ENCODE measurements at regions not wholly inside any gene's neighbourhood (a gene's known extent, or its start where the extent isn't known, plus 50 kb on each side); places are given as distances from the start of the nearest gene placed in this dataset.

- H3K4me3 ChIP-seq (ENCODE audit: low read depth, low read length) = no peak overlapping the region
- TF ChIP-seq CTCF (IDR thresholded peaks at IDR 0.05; ENCODE audit: low read depth, low read length, missing control alignments) = no peak
- in situ Hi-C loops (cut with HindIII; ENCODE audit: low sequenced_read_pairs) = no loop called here
- no peak for DNase-seq (ENCODE audit: low read depth)
Measured at GRCh38 chr14:85817430-85817829, 287.5 kb downstream of the FLRT2 start.

GRCh38 chr14:85813040-85813439 is 283.1 kb downstream of the FLRT2 start:
- in situ Hi-C loops (cut with HindIII; ENCODE audit: low sequenced_read_pairs) = no loop called here
- TF ChIP-seq CTCF (IDR thresholded peaks at IDR 0.05; ENCODE audit: low read depth, low read length, missing control alignments) = no peak
- no peak for DNase-seq (ENCODE audit: low read depth)
- no peak overlapping the region for H3K4me3 ChIP-seq (ENCODE audit: low read depth, low read length)

- no peak overlapping the region for H3K4me3 ChIP-seq (ENCODE audit: low read depth, low read length)
- no peak for DNase-seq (ENCODE audit: low read depth)
- no peak for TF ChIP-seq CTCF (IDR thresholded peaks at IDR 0.05; ENCODE audit: low read depth, low read length, missing control alignments)
- in situ Hi-C loops (cut with HindIII; ENCODE audit: low sequenced_read_pairs) = no loop called here
Measured at GRCh38 chr14:85811340-85811739, 281.4 kb downstream of the FLRT2 start.

DNA sequence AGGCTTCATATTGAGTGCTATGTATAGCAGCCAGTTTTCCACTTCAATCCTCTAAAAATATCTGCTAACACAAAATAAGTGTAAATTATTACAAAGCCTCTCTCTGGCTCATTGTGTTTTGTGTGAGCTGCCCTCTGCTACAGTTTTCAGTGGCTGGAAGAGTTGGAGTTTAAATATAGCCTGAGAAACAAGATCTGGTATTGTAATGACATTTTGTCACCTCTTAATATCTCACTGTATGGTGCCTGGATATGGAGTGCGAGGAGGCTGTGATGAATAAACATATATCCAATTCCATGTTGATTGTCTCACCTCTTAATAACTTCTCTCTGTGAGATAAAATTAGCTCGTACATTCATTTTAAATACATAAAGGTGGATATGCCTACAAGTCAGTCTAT is 269.7 kb downstream of the FLRT2 start:
- in situ Hi-C loops (cut with HindIII; ENCODE audit: low sequenced_read_pairs) = no loop called here
- no peak for DNase-seq (ENCODE audit: low read depth)
- no peak overlapping the region for H3K4me3 ChIP-seq (ENCODE audit: low read depth, low read length)
- TF ChIP-seq CTCF (IDR thresholded peaks at IDR 0.05; ENCODE audit: low read depth, low read length, missing control alignments) = no peak

GRCh38 chr14:85798856-85799255 is 268.9 kb downstream of the FLRT2 start:
- in situ Hi-C loops (cut with HindIII; ENCODE audit: low sequenced_read_pairs) = no loop called here
- no peak for DNase-seq (ENCODE audit: low read depth)
- H3K4me3 ChIP-seq (ENCODE audit: low read depth, low read length) = no peak overlapping the region

DNA sequence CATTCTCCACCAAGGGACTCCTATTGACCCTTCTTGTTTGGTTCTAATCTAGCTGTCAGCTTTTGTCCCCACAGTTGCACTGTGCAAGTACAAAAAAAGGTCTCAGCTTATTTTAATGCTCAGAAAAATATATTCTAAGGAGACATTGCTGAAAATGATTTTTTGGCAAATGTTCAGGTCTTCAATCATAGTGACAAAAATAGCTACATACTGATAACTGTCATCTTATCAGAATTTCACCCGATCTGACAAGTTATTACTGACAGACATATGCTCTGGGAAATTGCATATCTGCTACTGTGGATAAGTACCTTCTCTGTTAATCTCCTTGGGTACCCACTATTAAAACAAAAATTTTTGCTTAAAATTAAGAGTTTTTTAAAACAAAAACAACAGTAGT is 263.6 kb downstream of the FLRT2 start:
- in situ Hi-C loops (cut with HindIII; ENCODE audit: low sequenced_read_pairs) = no loop called here
- no peak overlapping the region for H3K4me3 ChIP-seq (ENCODE audit: low read depth, low read length)
- TF ChIP-seq CTCF (IDR thresholded peaks at IDR 0.05; ENCODE audit: low read depth, low read length, missing control alignments) = no peak
- DNase-seq (ENCODE audit: low read depth) = no peak

More at GRCh38 chr14:85798856-85799255, 268.9 kb downstream of the FLRT2 start:
- no peak for TF ChIP-seq CTCF (IDR thresholded peaks at IDR 0.05; ENCODE audit: low read depth, low read length, missing control alignments)

- TF ChIP-seq CTCF (IDR thresholded peaks at IDR 0.05; ENCODE audit: low read depth, low read length, missing control alignments) = no peak
- in situ Hi-C loops (cut with HindIII; ENCODE audit: low sequenced_read_pairs) = no loop called here
- H3K4me3 ChIP-seq (ENCODE audit: low read depth, low read length) = no peak overlapping the region
- DNase-seq (ENCODE audit: low read depth) = no peak
Measured at GRCh38 chr14:85789506-85789905, 259.6 kb downstream of the FLRT2 start.

All from astrocyte of the cerebellum (primary cell).